Ectodermal cell (in vitro differentiated cells): ENCODE measurements at regions not wholly inside any gene's neighbourhood (a gene's known extent, or its start where the extent isn't known, plus 50 kb on each side); places are given as distances from the start of the nearest gene placed in this dataset.
A peak's percentile ranks its signal among the peaks of the same experiment; 100 is the strongest.

Experiments used
- H3K27ac ChIP-seq: 2 replicates; pipeline ENCODE4 v1.7.0; 2013; ENCODE audit warnings: mild to moderate bottlenecking, low read depth, low read length; ENCODE audit not compliant: insufficient read depth, poor library complexity, severe bottlenecking
- H3K27me3 ChIP-seq: 2 replicates; pipeline ENCODE4 v1.7.0; 2013; ENCODE audit warnings: mild to moderate bottlenecking, low read length; ENCODE audit not compliant: insufficient read depth, control insufficient read depth, poor library complexity, severe bottlenecking
- H3K36me3 ChIP-seq: one replicate; pipeline ENCODE4 v1.7.0; 2013; ENCODE audit warnings: low read length; ENCODE audit not compliant: control insufficient read depth, insufficient read depth
- H3K4me1 ChIP-seq: one replicate; pipeline ENCODE4 v1.7.0; 2013; ENCODE audit warnings: low read length; ENCODE audit not compliant: control insufficient read depth, insufficient read depth
- H3K4me3 ChIP-seq: 2 replicates; pipeline ENCODE4 v1.7.0; 2013; ENCODE audit warnings: low read depth, low read length, control low read depth; ENCODE audit not compliant: insufficient read depth
- H3K9me3 ChIP-seq: 2 replicates; pipeline ENCODE4 v1.7.0; 2013; ENCODE audit warnings: mild to moderate bottlenecking, low read length, moderate library complexity; ENCODE audit not compliant: control insufficient read depth
- WGBS, 2 experiments: methylation state at CpG; one replicate each; pipeline ENCODE4 v1.1.7; 2013; ENCODE audit warnings: missing lambda C conversion rate in 2 of 2; 5-methylcytosine and 5-hydroxymethylcytosine counted together

DNA sequence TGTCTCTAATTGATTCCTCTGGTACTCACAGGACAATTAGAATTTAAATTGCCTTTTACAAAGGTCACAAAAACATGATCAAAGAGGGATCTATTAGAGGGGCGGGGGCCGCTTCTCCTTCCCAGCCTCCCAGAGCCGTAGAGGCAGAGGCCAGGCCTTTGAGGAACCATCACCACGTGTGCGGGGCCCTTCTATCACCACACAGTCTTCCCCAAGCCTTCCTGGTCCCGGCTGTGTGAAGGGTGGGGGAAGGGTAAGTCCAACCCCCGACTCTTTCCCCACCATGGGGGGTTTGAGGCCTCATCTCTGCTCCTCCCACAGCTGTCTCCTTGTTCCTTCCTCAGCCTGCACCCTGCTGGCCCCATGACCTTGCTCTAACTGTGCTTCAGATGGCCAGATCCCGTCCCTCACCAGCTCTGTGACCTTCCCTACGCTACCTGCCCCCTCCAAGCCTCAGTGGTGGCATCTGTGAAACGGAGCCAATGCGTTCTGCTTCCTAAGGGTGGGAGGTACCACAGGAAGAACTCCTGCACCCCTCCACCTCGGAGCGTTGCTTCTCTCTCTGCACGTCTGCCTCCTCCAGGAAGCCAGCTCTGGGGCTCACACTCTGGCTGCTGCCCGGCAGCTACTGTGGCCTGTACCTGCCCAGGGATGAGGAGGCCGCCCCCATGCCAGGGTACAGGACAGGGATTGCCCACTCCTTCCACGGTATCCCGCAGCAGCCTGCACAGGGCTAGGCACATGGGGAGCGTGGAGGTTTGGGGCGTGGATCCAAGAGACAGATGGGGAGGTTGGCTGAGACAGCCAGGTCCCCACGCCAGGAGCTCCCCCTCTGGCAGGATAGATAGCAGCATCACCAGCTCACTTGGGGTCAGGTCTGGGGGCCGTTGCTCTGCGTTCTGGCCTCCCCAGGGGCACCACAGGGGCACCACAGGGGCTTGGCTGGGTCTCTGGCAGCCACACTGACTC is 83.8 kb downstream of the LINGO1 start:
- no peaks in the 10 kb centered on the region for H3K36me3 ChIP-seq
- H3K9me3 ChIP-seq: no peaks in the 10 kb centered on the region
- H3K27ac ChIP-seq: no peak overlapping the region
- peaks cover 27% of the 10 kb centered on the region for H3K4me1 ChIP-seq
- no peak overlapping the region for H3K4me3 ChIP-seq
- WGBS, 2 experiments: 77 to 79% methylated on average over 21 to 23 of the region's 23 CpGs
- no peaks in the 10 kb centered on the region for H3K27me3 ChIP-seq

- H3K27me3 ChIP-seq: no peaks in the 10 kb centered on the region
- no peaks in the 10 kb centered on the region for H3K9me3 ChIP-seq
- no peaks in the 10 kb centered on the region for H3K36me3 ChIP-seq
- no peak overlapping the region for H3K27ac ChIP-seq
- H3K4me1 ChIP-seq: peaks cover 25% of the 10 kb centered on the region
- no peak overlapping the region for H3K4me3 ChIP-seq
- 72 to 74% methylated on average over 18 to 19 of the region's 19 CpGs for WGBS, 2 experiments
These were observed 84.7 kb downstream of the LINGO1 start for GRCh38 chr15:77547801-77548588.

- no peak overlapping the region for H3K4me3 ChIP-seq
- peaks cover 30% of the 10 kb centered on the region for H3K4me1 ChIP-seq
- H3K9me3 ChIP-seq: no peaks in the 10 kb centered on the region
- H3K27ac ChIP-seq: no peak overlapping the region
- WGBS, 2 experiments: 93 to 98% methylated on average over 1 of the region's 1 CpG
- no peaks in the 10 kb centered on the region for H3K36me3 ChIP-seq
- no peaks in the 10 kb centered on the region for H3K27me3 ChIP-seq
These were observed 85.8 kb downstream of the LINGO1 start for GRCh38 chr15:77546870-77547269.

GRCh38 chr15:77546050-77546501 is 86.6 kb downstream of the LINGO1 start:
- Histone ChIP-seq H3K9me3 (no peaks in the 10 kb centered on the region), H3K4me1 (peaks cover 33% of the 10 kb centered on the region), H3K36me3 (no peaks in the 10 kb centered on the region), H3K4me3 (no peak overlapping the region), H3K27me3 (no peaks in the 10 kb centered on the region), H3K27ac (no peak overlapping the region)
- WGBS, 2 experiments: 38 to 41% methylated on average over 4 of the region's 4 CpGs

DNA sequence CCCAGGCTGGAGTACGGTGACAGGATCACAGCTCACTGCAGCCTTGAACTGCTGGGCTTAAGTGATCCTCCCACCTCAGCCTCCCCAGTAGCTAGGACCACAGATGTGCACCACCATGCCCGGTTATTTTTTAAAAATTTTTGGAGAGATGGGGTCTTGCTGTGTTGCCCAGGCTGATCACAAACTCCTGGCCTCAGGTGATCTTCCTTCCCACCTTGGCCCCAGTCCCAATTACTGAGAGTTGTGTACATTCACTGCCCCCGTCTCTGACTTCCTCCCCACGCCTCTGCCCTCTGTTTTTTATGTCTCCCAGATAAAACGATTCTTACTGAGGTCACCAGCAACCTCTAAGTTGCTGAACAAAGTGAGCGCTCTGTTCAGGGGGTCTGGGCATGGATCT is 87.7 kb downstream of the LINGO1 start:
- no peak overlapping the region for H3K4me3 ChIP-seq
- WGBS, 2 experiments: 84 to 85% methylated on average over 6 of the region's 6 CpGs
- no peaks in the 10 kb centered on the region for H3K9me3 ChIP-seq
- no peak overlapping the region for H3K27ac ChIP-seq
- H3K36me3 ChIP-seq: no peaks in the 10 kb centered on the region
- H3K27me3 ChIP-seq: no peaks in the 10 kb centered on the region
- H3K4me1 ChIP-seq: peaks cover 36% of the 10 kb centered on the region

DNA sequence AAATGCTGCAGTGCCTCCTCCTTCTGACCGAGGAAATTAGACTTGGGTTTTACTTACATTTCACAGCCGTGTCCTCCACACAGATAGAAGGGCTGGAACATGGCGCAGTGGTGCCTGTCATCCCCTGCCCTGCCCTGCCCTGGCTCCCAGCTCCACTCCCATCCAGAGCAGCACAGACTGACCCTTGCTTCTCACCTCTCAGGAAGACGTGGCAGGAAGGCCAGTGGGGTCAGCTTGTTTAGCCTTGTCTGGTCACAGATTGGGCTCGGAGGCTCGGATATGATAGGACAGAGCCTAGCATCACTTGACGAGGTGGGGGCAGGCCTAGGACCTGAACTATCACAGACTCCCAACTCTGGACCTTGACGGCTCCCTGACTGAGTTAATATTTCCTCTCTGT is 88.5 kb downstream of the LINGO1 start:
- WGBS, 2 experiments: 86 to 89% methylated on average over 8 of the region's 8 CpGs
- H3K4me3 ChIP-seq: no peak overlapping the region
- no peak overlapping the region for H3K27ac ChIP-seq
- no peaks in the 10 kb centered on the region for H3K36me3 ChIP-seq
- H3K4me1 ChIP-seq: peaks cover 36% of the 10 kb centered on the region
- no peaks in the 10 kb centered on the region for H3K27me3 ChIP-seq
- H3K9me3 ChIP-seq: no peaks in the 10 kb centered on the region

DNA sequence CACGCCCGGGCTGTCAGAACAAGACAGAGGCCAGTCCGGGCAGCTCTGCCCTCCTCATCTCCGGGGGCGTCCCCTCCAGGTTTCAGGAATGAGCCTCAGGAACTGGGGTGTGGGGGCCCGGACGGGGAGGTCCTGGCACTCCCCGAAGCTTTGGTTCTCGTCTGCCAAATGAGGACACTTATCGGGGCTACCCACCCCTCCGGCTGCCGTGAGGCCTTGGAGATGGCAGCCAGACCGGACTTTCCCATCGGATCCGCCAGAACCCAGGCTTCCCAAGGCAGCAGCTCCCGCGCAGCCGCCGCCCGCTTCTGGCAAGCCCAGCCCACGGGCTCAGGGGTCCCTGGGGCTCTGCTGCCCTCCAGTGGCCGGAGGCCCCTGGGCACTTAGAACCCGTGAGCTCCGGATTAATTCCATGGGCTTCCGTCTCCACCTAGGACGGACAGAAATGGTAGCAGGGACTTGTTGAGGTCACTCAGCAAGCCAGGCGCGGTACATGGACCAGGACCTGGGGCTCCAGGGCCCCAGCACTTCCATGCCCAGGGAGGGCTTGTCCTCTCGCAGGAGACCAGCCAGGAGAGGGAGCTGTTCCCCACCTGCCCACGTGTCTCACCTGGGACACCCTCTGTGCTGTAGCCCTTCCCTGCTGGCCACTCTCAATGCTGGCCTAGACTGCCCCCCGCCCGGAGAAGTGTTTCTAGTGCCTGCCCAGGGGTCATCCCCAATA is 89.4 kb downstream of the LINGO1 start:
- H3K4me3 ChIP-seq: peak overlapping the region; percentile 21
- H3K4me1 ChIP-seq: peaks cover 27% of the 10 kb centered on the region
- H3K36me3 ChIP-seq: no peaks in the 10 kb centered on the region
- 25 to 27% methylated on average over 32 of the region's 32 CpGs for WGBS, 2 experiments
- H3K27me3 ChIP-seq: no peaks in the 10 kb centered on the region
- no peak overlapping the region for H3K27ac ChIP-seq
- no peaks in the 10 kb centered on the region for H3K9me3 ChIP-seq

GRCh38 chr15:77542491-77543001 is 90.2 kb downstream of the LINGO1 start:
- H3K9me3 ChIP-seq: no peaks in the 10 kb centered on the region
- H3K4me3 ChIP-seq: no peak overlapping the region
- H3K27me3 ChIP-seq: no peaks in the 10 kb centered on the region
- H3K36me3 ChIP-seq: no peaks in the 10 kb centered on the region
- no peak overlapping the region for H3K27ac ChIP-seq
- peaks cover 30% of the 10 kb centered on the region for H3K4me1 ChIP-seq
- WGBS, 2 experiments: 87 to 88% methylated on average over 16 of the region's 16 CpGs

- Histone ChIP-seq H3K36me3 (no peaks in the 10 kb centered on the region), H3K27me3 (no peaks in the 10 kb centered on the region), H3K27ac (peak overlapping the region; percentile 40), H3K4me1 (peaks cover 37% of the 10 kb centered on the region), H3K4me3 (no peak overlapping the region), H3K9me3 (no peaks in the 10 kb centered on the region)
- 35 to 37% methylated on average over 13 of the region's 13 CpGs for WGBS, 2 experiments
These were observed 91.1 kb downstream of the LINGO1 start for GRCh38 chr15:77541421-77542181.
